ENCODE measurements at regions not wholly inside any gene's neighbourhood (a gene's known extent, or its start where the extent isn't known, plus 50 kb on each side); places are given as distances from the start of the nearest gene placed in this dataset.

GRCh38 chr2:84297155-84297554 is 161.9 kb downstream of the SUCLG1 start:
- Histone ChIP-seq H3K27ac (ENCODE audit: extremely low read depth, low read depth, low read length) (no peak overlapping the region), H3K4me1 (ENCODE audit: control insufficient read depth, insufficient read depth, low read length) (no peaks in the 10 kb centered on the region), H3K9me3 (ENCODE audit: control insufficient read depth, insufficient read depth, low read depth, low read length) (no peaks in the 10 kb centered on the region), H3K36me3 (ENCODE audit: control insufficient read depth in 2 of 2, insufficient read depth in 1 of 2, low read length in 2 of 2) (no peaks in the 10 kb centered on the region), H3K4me3 (ENCODE audit: low read depth, low read length) (no peak overlapping the region)
- TF ChIP-seq ZNF10 (tag by site-specific recombination; IDR thresholded peaks at IDR 0.05) (no peak), ZNF580 (tag by site-specific recombination; IDR thresholded peaks at IDR 0.05) (no peak), ZBTB20 (tag by site-specific recombination; IDR thresholded peaks at IDR 0.05) (no peak), ZNF302 (tag by site-specific recombination; IDR thresholded peaks at IDR 0.05; ENCODE audit: low read depth) (no peak), IKZF3 (tag by site-specific recombination; IDR thresholded peaks at IDR 0.05) (no peak), ZNF394 (tag by site-specific recombination; IDR thresholded peaks at IDR 0.05; ENCODE audit: borderline replicate concordance) (no peak), ZNF510 (tag by site-specific recombination; IDR thresholded peaks at IDR 0.05; ENCODE audit: insufficient replicate concordance) (no peak), ZNF114 (tag by site-specific recombination; IDR thresholded peaks at IDR 0.05) (no peak), RBAK (tag by site-specific recombination; IDR thresholded peaks at IDR 0.05) (no peak), ZNF132 (tag by site-specific recombination; IDR thresholded peaks at IDR 0.05; ENCODE audit: borderline replicate concordance) (no peak), ZNF391 (tag by site-specific recombination; IDR thresholded peaks at IDR 0.05; ENCODE audit: borderline replicate concordance, low read depth) (no peak), SP2 (tag by site-specific recombination; IDR thresholded peaks at IDR 0.05) (no peak), ZSCAN30 (tag by site-specific recombination; IDR thresholded peaks at IDR 0.05) (no peak), ZNF558 (tag by site-specific recombination; IDR thresholded peaks at IDR 0.05) (no peak), ZNF157 (tag by site-specific recombination; IDR thresholded peaks at IDR 0.05) (no peak), ZNF133 (tag by site-specific recombination; IDR thresholded peaks at IDR 0.05) (no peak), SP3 (tag by site-specific recombination; IDR thresholded peaks at IDR 0.05) (no peak)
- TF ChIP-seq, protein P1, sequence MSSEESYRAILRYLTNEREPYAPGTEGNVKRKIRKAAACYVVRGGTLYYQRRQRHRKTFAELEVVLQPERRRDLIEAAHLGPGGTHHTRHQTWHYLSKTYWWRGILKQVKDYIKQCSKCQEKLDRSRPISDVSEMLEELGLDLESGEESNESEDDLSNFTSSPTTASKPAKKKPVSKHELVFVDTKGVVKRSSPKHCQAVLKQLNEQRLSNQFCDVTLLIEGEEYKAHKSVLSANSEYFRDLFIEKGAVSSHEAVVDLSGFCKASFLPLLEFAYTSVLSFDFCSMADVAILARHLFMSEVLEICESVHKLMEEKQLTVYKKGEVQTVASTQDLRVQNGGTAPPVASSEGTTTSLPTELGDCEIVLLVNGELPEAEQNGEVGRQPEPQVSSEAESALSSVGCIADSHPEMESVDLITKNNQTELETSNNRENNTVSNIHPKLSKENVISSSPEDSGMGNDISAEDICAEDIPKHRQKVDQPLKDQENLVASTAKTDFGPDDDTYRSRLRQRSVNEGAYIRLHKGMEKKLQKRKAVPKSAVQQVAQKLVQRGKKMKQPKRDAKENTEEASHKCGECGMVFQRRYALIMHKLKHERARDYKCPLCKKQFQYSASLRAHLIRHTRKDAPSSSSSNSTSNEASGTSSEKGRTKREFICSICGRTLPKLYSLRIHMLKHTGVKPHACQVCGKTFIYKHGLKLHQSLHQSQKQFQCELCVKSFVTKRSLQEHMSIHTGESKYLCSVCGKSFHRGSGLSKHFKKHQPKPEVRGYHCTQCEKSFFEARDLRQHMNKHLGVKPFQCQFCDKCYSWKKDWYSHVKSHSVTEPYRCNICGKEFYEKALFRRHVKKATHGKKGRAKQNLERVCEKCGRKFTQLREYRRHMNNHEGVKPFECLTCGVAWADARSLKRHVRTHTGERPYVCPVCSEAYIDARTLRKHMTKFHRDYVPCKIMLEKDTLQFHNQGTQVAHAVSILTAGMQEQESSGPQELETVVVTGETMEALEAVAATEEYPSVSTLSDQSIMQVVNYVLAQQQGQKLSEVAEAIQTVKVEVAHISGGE (tag by site-specific recombination; conservative IDR thresholded peaks at IDR 0.05; ENCODE audit: low read depth) = no peak
- TF ChIP-seq, protein P2, sequence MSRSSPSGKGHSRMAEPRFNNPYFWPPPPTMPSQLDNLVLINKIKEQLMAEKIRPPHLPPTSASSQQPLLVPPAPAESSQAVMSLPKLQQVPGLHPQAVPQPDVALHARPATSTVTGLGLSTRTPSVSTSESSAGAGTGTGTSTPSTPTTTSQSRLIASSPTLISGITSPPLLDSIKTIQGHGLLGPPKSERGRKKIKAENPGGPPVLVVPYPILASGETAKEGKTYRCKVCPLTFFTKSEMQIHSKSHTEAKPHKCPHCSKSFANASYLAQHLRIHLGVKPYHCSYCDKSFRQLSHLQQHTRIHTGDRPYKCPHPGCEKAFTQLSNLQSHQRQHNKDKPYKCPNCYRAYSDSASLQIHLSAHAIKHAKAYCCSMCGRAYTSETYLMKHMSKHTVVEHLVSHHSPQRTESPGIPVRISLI (tag by site-specific recombination; IDR thresholded peaks at IDR 0.05) = no peak
- ChIA-PET CTCF (interaction anchor here (0.6 to 1.3 kb wide), 2 partner anchors 18 to 211 kb away, joined by 3 read pairs; no protein-coding TSS in a partner anchor), POLR2A (no interaction called here)

GRCh38 chr2:84293791-84294380 is 165.2 kb downstream of the SUCLG1 start:
- H3K4me1 ChIP-seq (ENCODE audit: control insufficient read depth, insufficient read depth, low read length) = no peaks in the 10 kb centered on the region
- ChIA-PET POLR2A (no interaction called here), CTCF (no interaction called here)
- H3K9me3 ChIP-seq (ENCODE audit: control insufficient read depth, insufficient read depth, low read depth, low read length) = no peaks in the 10 kb centered on the region
- TF ChIP-seq ZNF701 (tag by site-specific recombination; IDR thresholded peaks at IDR 0.05) = no peak
- H3K4me3 ChIP-seq (ENCODE audit: low read depth, low read length) = no peak overlapping the region
- H3K36me3 ChIP-seq (ENCODE audit: control insufficient read depth in 2 of 2, insufficient read depth in 1 of 2, low read length in 2 of 2) = no peaks in the 10 kb centered on the region
- no peak overlapping the region for H3K27ac ChIP-seq (ENCODE audit: extremely low read depth, low read depth, low read length)

Measured in HEK293 (cell line).